ENCODE measurements at regions not wholly inside any gene's neighbourhood (a gene's known extent, or its start where the extent isn't known, plus 50 kb on each side); places are given as distances from the start of the nearest gene placed in this dataset.

GRCh38 chr1:14010476-14010875 lies 310.5 kb downstream of the PRDM2 start:
- Histone ChIP-seq H3K79me2 (ENCODE audit: insufficient read depth, low read length) (no peaks in the 10 kb centered on the region), H4K20me1 (ENCODE audit: insufficient read depth, low read length) (no peaks in the 10 kb centered on the region), H3K9me3 (ENCODE audit: low read length) (peaks cover 6% of the 10 kb centered on the region; the same call in 1 of the 2 replicates), H3K4me3 (replicated peaks in 1 of 3; ENCODE audit: insufficient read depth in 1 of 3, low read depth in 2 of 3, low read length in 3 of 3) (no peak overlapping the region), H3K9ac (ENCODE audit: insufficient read depth, low read depth, low read length) (no peak overlapping the region), H3K4me1 (ENCODE audit: insufficient read depth, low read length) (no peaks in the 10 kb centered on the region), H3K4me2 (ENCODE audit: low read depth, low read length) (no peak overlapping the region), H3K27ac (ENCODE audit: extremely low read length, insufficient read depth, low read length) (no peak overlapping the region), H2AFZ (ENCODE audit: low read length) (no peak overlapping the region), H3K36me3 (replicated peaks in 1 of 2; ENCODE audit: control insufficient read depth in 1 of 2, insufficient read depth in 2 of 2, low read length in 2 of 2) (no peaks in the 10 kb centered on the region), H3K27me3 (ENCODE audit: control insufficient read depth in 1 of 2, insufficient read depth in 2 of 2, low read length in 2 of 2) (peaks cover 0 to 6% of the 10 kb centered on the region in 2 experiments; a peak in 2 of 5 replicates)
- CTCF ChIA-PET (ENCODE audit: low intra/inter-chr PET ratio, low total read pairs) = no interaction called here
- ATAC-seq = no peak
- POLR2A ChIA-PET = no interaction called here
- intact Hi-C loops (cut with micrococcal nuclease; ENCODE audit: unreplicated experiment) = no loop called here
- DNase-seq (ENCODE audit: low spot score) = no peak
- in situ Hi-C loops (cut with HindIII; ENCODE audit: extremely low pct_ligation_motif_present, low pct_unique_long_range_greater_than_20kb) = no loop called here
- no TSS peak for BruUV-seq (replicated peaks)
- no peak for FAIRE-seq
- TF ChIP-seq ZGPAT (CRISPR knock-in tag; IDR thresholded peaks at IDR 0.05) = no peak
- TF ChIP-seq ZNF776 (CRISPR knock-in tag; IDR thresholded peaks at IDR 0.05) = no peak
- TF ChIP-seq ZNF333 (CRISPR knock-in tag; IDR thresholded peaks at IDR 0.05; ENCODE audit: borderline replicate concordance) = no peak
- TF ChIP-seq ZNF841 (CRISPR knock-in tag; IDR thresholded peaks at IDR 0.05; ENCODE audit: borderline replicate concordance) = no peak
- TF ChIP-seq ZBTB34 (CRISPR knock-in tag; IDR thresholded peaks at IDR 0.05) = no peak
- TF ChIP-seq ZNF530 (CRISPR knock-in tag; IDR thresholded peaks at IDR 0.05; ENCODE audit: low read depth) = no peak
- TF ChIP-seq PTBP1 (IDR thresholded peaks at IDR 0.05; ENCODE audit: low read depth, low read length, poor library complexity, severe bottlenecking) = no peak
- no peak for TF ChIP-seq CAMTA2 (CRISPR knock-in tag; IDR thresholded peaks at IDR 0.05; ENCODE audit: borderline replicate concordance)
- no peak for TF ChIP-seq MTF1 (CRISPR knock-in tag; IDR thresholded peaks at IDR 0.05)
- no peak for TF ChIP-seq ZNF660 (CRISPR knock-in tag; IDR thresholded peaks at IDR 0.05; ENCODE audit: borderline replicate concordance, low read depth)
- TF ChIP-seq ATF2 (CRISPR knock-in tag; IDR thresholded peaks at IDR 0.05) = no peak
- TF ChIP-seq SKIL (CRISPR knock-in tag; IDR thresholded peaks at IDR 0.05; ENCODE audit: borderline replicate concordance) = no peak
- TF ChIP-seq CREM (IDR thresholded peaks at IDR 0.05) = no peak
- TF ChIP-seq CREM (CRISPR knock-in tag; IDR thresholded peaks at IDR 0.05) = no peak
- TF ChIP-seq FLYWCH1 (CRISPR knock-in tag; IDR thresholded peaks at IDR 0.05) = no peak
- no peak for TF ChIP-seq CHD2 (IDR thresholded peaks at IDR 0.05; ENCODE audit: low read depth, low read length)
- TF ChIP-seq GZF1 (CRISPR knock-in tag; IDR thresholded peaks at IDR 0.05) = no peak
- no peak for TF ChIP-seq HDAC1 (CRISPR knock-in tag; IDR thresholded peaks at IDR 0.05)
- no peak for TF ChIP-seq REPIN1 (CRISPR knock-in tag; IDR thresholded peaks at IDR 0.05; ENCODE audit: borderline replicate concordance, low read depth)
- no peak for TF ChIP-seq ZFP90 (CRISPR knock-in tag; IDR thresholded peaks at IDR 0.05; ENCODE audit: borderline replicate concordance)
